Stomach (tissue), 8 donors: ENCODE measurements at regions not wholly inside any gene's neighbourhood (a gene's known extent, or its start where the extent isn't known, plus 50 kb on each side); places are given as distances from the start of the nearest gene placed in this dataset.

Source experiments
- DNase-seq, 2 donors: peaks; one replicate each; pipeline versions ENCODE4 v3.0.0 to v3.0.0-alpha.2; 2013 to 2019
- H3K27ac ChIP-seq, 5 donors: fragments of 200-600 bp in 4 of 5; sonication (generic) in 4 of 5; one replicate each; pipeline ENCODE4 v1.5.1; 2013 to 2019; ENCODE audit warnings: mild to moderate bottlenecking in 1 of 5, moderate library complexity in 1 of 5
- H3K27me3 ChIP-seq, 3 donors: fragments of 200-600 bp; sonication (generic); one replicate each; pipeline ENCODE4 v1.5.1; 2017 to 2019; ENCODE audit warnings: mixed run types in 1 of 3
- H3K36me3 ChIP-seq, 4 donors: fragments of 200-600 bp; sonication (generic); 1 replicate in 3 of 4; 2 replicates in 1 of 4; pipeline ENCODE4 v1.5.1; 2016 to 2019
- H3K4me1 ChIP-seq, 4 donors: fragments of 200-600 bp; sonication (generic); one replicate each; pipeline ENCODE4 v1.5.1; 2016 to 2019
- H3K4me3 ChIP-seq, 4 donors: fragments of 200-600 bp; sonication (generic) in 3 of 4; one replicate each; pipeline ENCODE4 v1.5.1; 2016 to 2019; ENCODE audit warnings: mild to moderate bottlenecking in 1 of 4
- H3K9me3 ChIP-seq, 4 donors: fragments of 200-600 bp; sonication (generic); one replicate each; pipeline ENCODE4 v1.5.1; 2016 to 2019
- CTCF ChIP-seq, 7 experiments: fragments of 450-650 bp in 4 of 7; fragments of 200-600 bp in 3 of 7; sonication (generic) in 3 of 7; IDR thresholded peaks; one replicate each; pipeline ENCODE4 v1.5.1; 2016 to 2019; ENCODE audit warnings: antibody characterized with exemption in 7 of 7, control low read depth in 2 of 7, mild to moderate bottlenecking in 1 of 7
- EP300 ChIP-seq: sonication (generic); formaldehyde crosslinking; IDR thresholded peaks from one replicate; pipeline ENCODE4 v1.6.1; 2017; ENCODE audit warnings: antibody characterized with exemption
- POLR2A ChIP-seq, 4 donors: fragments of 450-650 bp; IDR thresholded peaks; one replicate each; pipeline ENCODE4 v1.6.1; 2016; ENCODE audit warnings: antibody characterized with exemption in 4 of 4, control low read depth in 2 of 4, mild to moderate bottlenecking in 1 of 4, moderate library complexity in 1 of 4
- POLR2AphosphoS5 ChIP-seq, 3 donors: sonication (generic); formaldehyde crosslinking; IDR thresholded peaks; one replicate each; pipeline ENCODE4 v1.6.1; 2016; ENCODE audit warnings: antibody characterized with exemption in 3 of 3
- WGBS, 5 donors: extraction: QIAGEN DNeasy Blood & Tissue Kit in 3 of 5; methylation state at CpG; one replicate each; pipeline versions ENCODE4 v1.1.5 to v1.1.7; 2013 to 2018; 5-methylcytosine and 5-hydroxymethylcytosine counted together
- intact Hi-C: fragments of 100-400 bp; cut with DNase I; formaldehyde crosslinking; loops from one replicate; pipeline ENCODE4 v1.15.1; 2023; ENCODE audit warnings: low total_unique reads
- donor health status: healthy with polysubstance abuse.
- donor health status: Bipolar disorder and iron deficiency.
- donor health status: healthy.

GRCh38 chr6:1020837-1021236, 291.1 kb upstream of the FOXQ1 start:
- no peak for DNase-seq
- H3K4me3 ChIP-seq: no peak overlapping the region
- 88 to 100% (median 94%) methylated on average over 2 of the region's 2 CpGs for WGBS, 5 donors
- no peak overlapping the region for H3K27ac ChIP-seq
- TF ChIP-seq POLR2A (IDR thresholded peaks at IDR 0.05): no peak
- TF ChIP-seq POLR2AphosphoS5 (IDR thresholded peaks at IDR 0.05): no peak
- no peak for TF ChIP-seq CTCF (IDR thresholded peaks at IDR 0.05)
- no peak for TF ChIP-seq EP300
- intact Hi-C loops: no loop called here
- peaks cover 0 to 9% (median 0%) of the 10 kb centered on the region in 4 donors for H3K4me1 ChIP-seq
- H3K27me3 ChIP-seq: no peaks in the 10 kb centered on the region
- no peaks in the 10 kb centered on the region for H3K36me3 ChIP-seq
- no peaks in the 10 kb centered on the region for H3K9me3 ChIP-seq

GRCh38 chr6:1020133-1020532, 291.8 kb upstream of the FOXQ1 start:
- Histone ChIP-seq H3K36me3 (no peaks in the 10 kb centered on the region), H3K27me3 (no peaks in the 10 kb centered on the region), H3K4me1 (peaks cover 0 to 9% (median 0%) of the 10 kb centered on the region in 4 donors), H3K9me3 (no peaks in the 10 kb centered on the region), H3K4me3 (no peak overlapping the region), H3K27ac (no peak overlapping the region)
- intact Hi-C loops: no loop called here
- no peak for DNase-seq
- WGBS, 5 donors: 77 to 97% (median 92%) methylated on average over 6 of the region's 6 CpGs
- TF ChIP-seq EP300: no peak
- no peak for TF ChIP-seq POLR2A (IDR thresholded peaks at IDR 0.05)
- TF ChIP-seq CTCF (IDR thresholded peaks at IDR 0.05): no peak
- no peak for TF ChIP-seq POLR2AphosphoS5 (IDR thresholded peaks at IDR 0.05)

GRCh38 chr6:1018041-1018440, 293.9 kb upstream of the FOXQ1 start:
- no peak overlapping the region for H3K4me3 ChIP-seq
- TF ChIP-seq EP300 (no peak), POLR2A (IDR thresholded peaks at IDR 0.05) (no peak), CTCF (IDR thresholded peaks at IDR 0.05) (no peak), POLR2AphosphoS5 (IDR thresholded peaks at IDR 0.05) (no peak)
- WGBS, 5 donors: 80 to 92% (median 84%) methylated on average over 3 of the region's 3 CpGs
- no peaks in the 10 kb centered on the region for H3K27me3 ChIP-seq
- intact Hi-C loops: no loop called here
- H3K9me3 ChIP-seq: no peaks in the 10 kb centered on the region
- no peak overlapping the region for H3K27ac ChIP-seq
- H3K4me1 ChIP-seq: no peaks in the 10 kb centered on the region
- H3K36me3 ChIP-seq: no peaks in the 10 kb centered on the region
- no peak for DNase-seq

- 67 to 78% (median 73%) methylated on average over 18 of the region's 18 CpGs for WGBS, 5 donors
- DNase-seq: no peak
- no peaks in the 10 kb centered on the region for H3K36me3 ChIP-seq
- H3K27ac ChIP-seq: no peak overlapping the region
- TF ChIP-seq POLR2AphosphoS5 (IDR thresholded peaks at IDR 0.05) (no peak), EP300 (no peak), CTCF (IDR thresholded peaks at IDR 0.05) (no peak), POLR2A (IDR thresholded peaks at IDR 0.05) (no peak)
- H3K4me1 ChIP-seq: no peaks in the 10 kb centered on the region
- H3K4me3 ChIP-seq: no peak overlapping the region
- intact Hi-C loops: no loop called here
- H3K27me3 ChIP-seq: no peaks in the 10 kb centered on the region
- H3K9me3 ChIP-seq: peaks cover 0 to 5% (median 0%) of the 10 kb centered on the region in 4 donors
Observed at GRCh38 chr6:1016329-1017302, 295.3 kb upstream of the FOXQ1 start.
